Glutamatergic neuron (in vitro differentiated cells): ENCODE measurements at regions not wholly inside any gene's neighbourhood (a gene's known extent, or its start where the extent isn't known, plus 50 kb on each side); places are given as distances from the start of the nearest gene placed in this dataset.

ENCODE experiments used
- DNase-seq: peaks from one replicate; pipeline ENCODE4 v3.0.0; 2022
- H3K27ac Mint-ChIP-seq: one replicate; pipeline ENCODE4 v1.8.0; 2020; ENCODE audit warnings: mild to moderate bottlenecking, mixed read lengths, inconsistent platforms; ENCODE audit not compliant: unreplicated experiment
- H3K27me3 Mint-ChIP-seq: one replicate; pipeline ENCODE4 v1.8.0; 2020; ENCODE audit warnings: mild to moderate bottlenecking, moderate library complexity, mixed read lengths, inconsistent platforms; ENCODE audit not compliant: unreplicated experiment
- H3K36me3 Mint-ChIP-seq: one replicate; pipeline ENCODE4 v1.8.0; 2020; ENCODE audit warnings: mild to moderate bottlenecking, mixed read lengths, inconsistent platforms; ENCODE audit not compliant: unreplicated experiment
- H3K4me1 Mint-ChIP-seq: one replicate; pipeline ENCODE4 v1.8.0; 2020; ENCODE audit warnings: mild to moderate bottlenecking, low read depth, mixed read lengths, inconsistent platforms; ENCODE audit not compliant: unreplicated experiment
- H3K4me3 Mint-ChIP-seq: one replicate; pipeline ENCODE4 v1.8.0; 2020; ENCODE audit warnings: mild to moderate bottlenecking, mixed read lengths, inconsistent platforms; ENCODE audit not compliant: unreplicated experiment
- H3K9me3 Mint-ChIP-seq: one replicate; pipeline ENCODE4 v1.8.0; 2020; ENCODE audit warnings: mild to moderate bottlenecking, moderate library complexity, mixed read lengths, inconsistent platforms; ENCODE audit not compliant: unreplicated experiment
- TF ChIP-seq, protein P1 (sequence below): fragments of 200-600 bp; sonication (generic); IDR thresholded peaks from one replicate; pipeline ENCODE4 v1.5.0; 2021; ENCODE audit not compliant: partially characterized antibody, unreplicated experiment

- Mint-ChIP-seq H3K36me3 (no peaks in the 10 kb centered on the region), H3K4me1 (no peaks in the 10 kb centered on the region), H3K27me3 (no peaks in the 10 kb centered on the region), H3K4me3 (no peak overlapping the region), H3K9me3 (no peaks in the 10 kb centered on the region), H3K27ac (no peak overlapping the region)
- TF ChIP-seq, protein P1, sequence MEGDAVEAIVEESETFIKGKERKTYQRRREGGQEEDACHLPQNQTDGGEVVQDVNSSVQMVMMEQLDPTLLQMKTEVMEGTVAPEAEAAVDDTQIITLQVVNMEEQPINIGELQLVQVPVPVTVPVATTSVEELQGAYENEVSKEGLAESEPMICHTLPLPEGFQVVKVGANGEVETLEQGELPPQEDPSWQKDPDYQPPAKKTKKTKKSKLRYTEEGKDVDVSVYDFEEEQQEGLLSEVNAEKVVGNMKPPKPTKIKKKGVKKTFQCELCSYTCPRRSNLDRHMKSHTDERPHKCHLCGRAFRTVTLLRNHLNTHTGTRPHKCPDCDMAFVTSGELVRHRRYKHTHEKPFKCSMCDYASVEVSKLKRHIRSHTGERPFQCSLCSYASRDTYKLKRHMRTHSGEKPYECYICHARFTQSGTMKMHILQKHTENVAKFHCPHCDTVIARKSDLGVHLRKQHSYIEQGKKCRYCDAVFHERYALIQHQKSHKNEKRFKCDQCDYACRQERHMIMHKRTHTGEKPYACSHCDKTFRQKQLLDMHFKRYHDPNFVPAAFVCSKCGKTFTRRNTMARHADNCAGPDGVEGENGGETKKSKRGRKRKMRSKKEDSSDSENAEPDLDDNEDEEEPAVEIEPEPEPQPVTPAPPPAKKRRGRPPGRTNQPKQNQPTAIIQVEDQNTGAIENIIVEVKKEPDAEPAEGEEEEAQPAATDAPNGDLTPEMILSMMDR: no peak
- DNase-seq: no peak
Observed at GRCh38 chr5:107047048-107047447, 623.7 kb downstream of the EFNA5 start.

DNA sequence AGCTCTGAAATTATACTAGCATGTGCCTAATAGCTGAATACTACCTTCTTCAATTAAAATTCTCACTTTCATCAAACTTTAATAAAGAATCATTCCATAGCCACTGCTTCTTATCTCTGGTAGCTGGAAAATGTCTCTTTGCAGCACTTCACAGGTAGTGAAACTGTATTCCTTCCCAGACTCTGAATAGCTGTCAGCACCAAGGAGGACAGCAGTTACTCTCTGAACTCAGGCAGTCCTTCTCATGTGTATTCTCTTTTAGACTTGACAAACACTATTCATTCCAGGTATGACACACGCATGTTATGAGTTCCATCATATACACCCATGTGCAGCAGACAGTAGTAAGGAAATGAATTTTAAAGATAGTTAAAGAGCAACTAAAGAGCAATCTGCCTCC, 627.1 kb downstream of the EFNA5 start:
- no peak for DNase-seq
- H3K4me3 Mint-ChIP-seq: no peak overlapping the region
- H3K27ac Mint-ChIP-seq: no peak overlapping the region
- H3K4me1 Mint-ChIP-seq: no peaks in the 10 kb centered on the region
- H3K9me3 Mint-ChIP-seq: no peaks in the 10 kb centered on the region
- TF ChIP-seq, protein P1: no peak
- no peaks in the 10 kb centered on the region for H3K27me3 Mint-ChIP-seq
- no peaks in the 10 kb centered on the region for H3K36me3 Mint-ChIP-seq

- H3K36me3 Mint-ChIP-seq: peaks cover 6% of the 10 kb centered on the region
- no peak overlapping the region for H3K27ac Mint-ChIP-seq
- TF ChIP-seq, protein P1: no peak
- H3K9me3 Mint-ChIP-seq: no peaks in the 10 kb centered on the region
- no peak for DNase-seq
- H3K27me3 Mint-ChIP-seq: no peaks in the 10 kb centered on the region
- H3K4me1 Mint-ChIP-seq: no peaks in the 10 kb centered on the region
- H3K4me3 Mint-ChIP-seq: no peak overlapping the region
Observed at GRCh38 chr5:107040907-107041306, 629.8 kb downstream of the EFNA5 start.

GRCh38 chr5:107032629-107033028, 638.1 kb downstream of the EFNA5 start:
- H3K27ac Mint-ChIP-seq: no peak overlapping the region

GRCh38 chr5:107028938-107029337, 641.8 kb downstream of the EFNA5 start:
- TF ChIP-seq, protein P1: no peak
- peaks cover 13% of the 10 kb centered on the region for H3K4me1 Mint-ChIP-seq
- no peaks in the 10 kb centered on the region for H3K36me3 Mint-ChIP-seq
- DNase-seq: no peak
- no peak overlapping the region for H3K4me3 Mint-ChIP-seq
- H3K27ac Mint-ChIP-seq: peak overlapping the region; percentile 38
- H3K27me3 Mint-ChIP-seq: no peaks in the 10 kb centered on the region
- no peaks in the 10 kb centered on the region for H3K9me3 Mint-ChIP-seq

More at GRCh38 chr5:107032629-107033028, 638.1 kb downstream of the EFNA5 start:
- no peak overlapping the region for H3K4me3 Mint-ChIP-seq
- TF ChIP-seq, protein P1: no peak
- no peak for DNase-seq
- peaks cover 6% of the 10 kb centered on the region for H3K36me3 Mint-ChIP-seq
- H3K27me3 Mint-ChIP-seq: no peaks in the 10 kb centered on the region
- H3K4me1 Mint-ChIP-seq: peaks cover 2% of the 10 kb centered on the region
- no peaks in the 10 kb centered on the region for H3K9me3 Mint-ChIP-seq
